HCT116 (cell line): ENCODE measurements at regions not wholly inside any gene's neighbourhood (a gene's known extent, or its start where the extent isn't known, plus 50 kb on each side); places are given as distances from the start of the nearest gene placed in this dataset.
"Not testable (repeated sequence)": the region's sequence is repeated elsewhere in the genome, so short reads cannot be mapped to it uniquely, and the experiment has no call there.

ENCODE experiments used
- CEBPB ChIP-seq: IDR thresholded peaks from 2 replicates; pipeline ENCODE4 v1.6.1; 2012; ENCODE audit warnings: low read depth
- CTCF ChIP-seq, 3 experiments: fragments of 200-600 bp in 1 of 3; sonication (generic) in 1 of 3; IDR thresholded peaks in 2 of 3; conservative IDR thresholded peaks in 1 of 3; 2 replicates each; pipeline ENCODE4 v1.5.1; 2012 to 2017; ENCODE audit warnings: low read depth in 2 of 3, low read length in 2 of 3, antibody characterized with exemption in 1 of 3, borderline replicate concordance in 1 of 3, control low read depth in 1 of 3, mild to moderate bottlenecking in 1 of 3, mixed read lengths in 1 of 3, mixed run types in 1 of 3, moderate library complexity in 1 of 3; ENCODE audit not compliant: insufficient read depth in 1 of 3
- EZH2phosphoT487 ChIP-seq: fragments of 200-600 bp; IDR thresholded peaks from 2 replicates; pipeline ENCODE4 v1.6.1; 2018; ENCODE audit warnings: antibody characterized with exemption, borderline replicate concordance
- POLR2A ChIP-seq: IDR thresholded peaks from 2 replicates; pipeline ENCODE4 v1.7.0; 2011; ENCODE audit warnings: borderline replicate concordance; ENCODE audit not compliant: insufficient read depth, insufficient read length; ENCODE audit errors: extremely low read depth
- RAD21 ChIP-seq: IDR thresholded peaks from 2 replicates; pipeline ENCODE4 v1.6.1; 2012; ENCODE audit warnings: low read depth, mild to moderate bottlenecking
- REST ChIP-seq: IDR thresholded peaks from 2 replicates; pipeline ENCODE4 v1.6.1; 2012; ENCODE audit warnings: low read depth
- YY1 ChIP-seq: IDR thresholded peaks from 2 replicates; pipeline ENCODE4 v1.6.1; 2011; ENCODE audit warnings: low read length, low read depth, moderate library complexity, mild to moderate bottlenecking; ENCODE audit not compliant: insufficient replicate concordance; ENCODE audit errors: extremely low read depth

GRCh38 chr4:77353724-77354315, 196.8 kb downstream of the CCNG2 start:
- TF ChIP-seq REST, CEBPB, YY1, RAD21, POLR2A, EZH2phosphoT487: not testable (repeated sequence)
- 0 out of 6 replicates have a peak, but pooled peaks of 1 of the 3 experiments have one; percentile 39 for TF ChIP-seq CTCF (IDR thresholded peaks at IDR 0.05 in 2 of 3, conservative IDR thresholded peaks at IDR 0.05 in 1 of 3; ENCODE audit: borderline replicate concordance in 1 of 3, insufficient read depth in 1 of 3, low read depth in 2 of 3, low read length in 2 of 3)
